ENCODE measurements at regions not wholly inside any gene's neighbourhood (a gene's known extent, or its start where the extent isn't known, plus 50 kb on each side); places are given as distances from the start of the nearest gene placed in this dataset.

DNA sequence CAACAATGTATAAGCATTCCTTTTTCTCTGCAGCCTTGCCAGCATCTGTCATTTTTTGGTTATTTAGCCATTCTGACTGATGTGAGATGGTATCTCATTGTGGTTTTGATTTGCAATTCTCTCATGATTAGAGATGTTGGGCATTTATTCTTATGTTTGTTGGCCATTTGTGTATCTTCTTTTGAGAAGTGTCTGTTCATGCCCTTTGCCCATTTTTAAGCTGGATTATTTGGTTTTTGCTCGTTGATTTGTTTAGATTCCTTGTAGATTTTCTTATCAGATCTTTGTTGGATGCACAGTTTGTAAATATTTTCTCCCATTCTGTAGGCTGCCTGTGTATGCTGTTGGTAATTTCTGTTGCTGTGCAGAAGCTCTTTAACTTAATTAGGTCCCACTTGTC is 259.6 kb upstream of the SESN3 start:
- no peak for DNase-seq (ENCODE audit: low read depth)
- no peak overlapping the region for H3K4me3 ChIP-seq (ENCODE audit: low read depth, low read length)
- TF ChIP-seq, protein P1, sequence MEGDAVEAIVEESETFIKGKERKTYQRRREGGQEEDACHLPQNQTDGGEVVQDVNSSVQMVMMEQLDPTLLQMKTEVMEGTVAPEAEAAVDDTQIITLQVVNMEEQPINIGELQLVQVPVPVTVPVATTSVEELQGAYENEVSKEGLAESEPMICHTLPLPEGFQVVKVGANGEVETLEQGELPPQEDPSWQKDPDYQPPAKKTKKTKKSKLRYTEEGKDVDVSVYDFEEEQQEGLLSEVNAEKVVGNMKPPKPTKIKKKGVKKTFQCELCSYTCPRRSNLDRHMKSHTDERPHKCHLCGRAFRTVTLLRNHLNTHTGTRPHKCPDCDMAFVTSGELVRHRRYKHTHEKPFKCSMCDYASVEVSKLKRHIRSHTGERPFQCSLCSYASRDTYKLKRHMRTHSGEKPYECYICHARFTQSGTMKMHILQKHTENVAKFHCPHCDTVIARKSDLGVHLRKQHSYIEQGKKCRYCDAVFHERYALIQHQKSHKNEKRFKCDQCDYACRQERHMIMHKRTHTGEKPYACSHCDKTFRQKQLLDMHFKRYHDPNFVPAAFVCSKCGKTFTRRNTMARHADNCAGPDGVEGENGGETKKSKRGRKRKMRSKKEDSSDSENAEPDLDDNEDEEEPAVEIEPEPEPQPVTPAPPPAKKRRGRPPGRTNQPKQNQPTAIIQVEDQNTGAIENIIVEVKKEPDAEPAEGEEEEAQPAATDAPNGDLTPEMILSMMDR (IDR thresholded peaks at IDR 0.05; ENCODE audit: control insufficient read depth, extremely low read depth, insufficient read depth): no peak

DNA sequence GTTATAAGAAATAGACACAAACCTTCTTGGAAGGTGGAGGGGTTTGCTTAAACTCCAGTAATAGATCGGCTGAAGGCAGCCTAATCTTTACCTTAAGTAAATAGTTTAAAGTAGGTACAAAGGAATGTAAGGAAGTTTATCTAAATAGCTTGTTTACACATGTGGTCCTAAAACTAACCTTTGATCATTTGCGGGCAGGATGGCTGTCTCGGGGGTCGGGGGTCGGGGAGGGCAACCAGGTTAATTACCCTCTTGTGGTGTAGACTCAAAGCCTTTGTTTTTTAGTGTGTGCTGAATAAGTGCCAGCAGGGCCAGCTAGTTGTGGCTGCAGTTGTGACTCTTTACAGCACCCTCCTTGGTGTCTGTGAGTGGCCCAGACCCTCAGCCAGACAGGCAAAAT is 256.9 kb upstream of the SESN3 start:
- no peak for DNase-seq (ENCODE audit: low read depth)
- no peak overlapping the region for H3K4me3 ChIP-seq (ENCODE audit: low read depth, low read length)
- TF ChIP-seq, protein P1 (IDR thresholded peaks at IDR 0.05; ENCODE audit: control insufficient read depth, extremely low read depth, insufficient read depth): no peak

DNA sequence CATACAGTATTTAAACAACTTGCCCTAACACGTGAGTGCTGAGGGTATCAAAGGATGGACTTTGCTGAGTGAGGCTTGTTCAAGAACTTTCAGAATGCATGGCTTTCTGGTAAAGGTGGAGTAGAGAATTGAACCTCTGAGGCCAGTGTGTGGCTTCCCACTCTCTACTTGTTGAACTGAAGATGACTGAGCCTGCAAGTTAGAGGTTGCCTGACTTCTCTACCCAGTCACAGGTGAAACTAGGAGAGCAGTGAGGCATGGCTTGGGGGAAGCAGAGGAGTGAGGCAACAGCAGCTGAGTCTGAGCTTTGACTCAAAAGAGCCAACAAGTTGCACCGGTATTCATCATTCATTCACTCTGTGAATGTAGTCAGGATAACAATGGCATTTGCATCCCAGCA is 256.4 kb upstream of the SESN3 start:
- TF ChIP-seq, protein P1 (IDR thresholded peaks at IDR 0.05; ENCODE audit: control insufficient read depth, extremely low read depth, insufficient read depth): no peak
- H3K4me3 ChIP-seq (ENCODE audit: low read depth, low read length): no peak overlapping the region
- no peak for DNase-seq (ENCODE audit: low read depth)

DNA sequence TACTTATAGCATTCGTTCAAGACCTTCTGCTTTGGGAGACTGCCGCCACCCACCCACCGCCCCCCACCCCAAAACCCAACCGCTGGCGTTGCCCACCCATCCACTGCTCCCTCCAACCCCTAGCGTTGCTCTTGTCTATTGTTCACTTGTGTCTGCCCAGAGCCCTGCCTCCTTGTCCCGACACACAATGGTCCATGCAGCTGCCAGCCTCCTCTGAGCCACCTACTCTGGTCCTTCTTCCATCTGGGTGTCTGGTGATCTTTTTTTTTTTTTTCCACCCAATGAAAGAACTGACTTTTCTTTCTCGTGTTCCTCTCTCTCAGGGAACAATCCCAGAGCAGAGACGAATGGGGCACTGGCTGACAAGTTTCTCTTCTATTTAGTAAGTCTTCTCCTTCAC is 256.0 kb upstream of the SESN3 start:
- H3K4me3 ChIP-seq (ENCODE audit: low read depth, low read length): no peak overlapping the region
- no peak for DNase-seq (ENCODE audit: low read depth)
- TF ChIP-seq, protein P1 (IDR thresholded peaks at IDR 0.05; ENCODE audit: control insufficient read depth, extremely low read depth, insufficient read depth): no peak

DNA sequence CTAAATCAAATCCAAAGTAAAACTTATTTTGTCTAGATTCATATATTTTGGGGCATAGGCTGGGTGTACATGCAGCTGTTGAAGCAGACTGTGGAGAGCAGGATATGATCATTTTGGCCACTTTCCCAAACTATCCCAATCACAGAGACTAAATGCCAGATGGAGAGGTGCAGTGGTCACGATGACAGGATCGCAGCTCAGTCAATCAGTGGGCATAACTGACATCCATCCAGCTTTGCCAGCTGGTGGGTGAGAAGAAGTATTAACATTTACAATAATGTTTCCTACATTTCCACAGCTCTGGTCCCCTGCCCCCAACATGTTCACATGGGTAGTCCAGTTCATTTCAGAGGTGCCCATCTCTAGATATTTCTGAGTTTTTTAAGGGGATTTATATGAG is 255.5 kb upstream of the SESN3 start:
- TF ChIP-seq, protein P1 (IDR thresholded peaks at IDR 0.05; ENCODE audit: control insufficient read depth, extremely low read depth, insufficient read depth): no peak
- no peak for DNase-seq (ENCODE audit: low read depth)
- H3K4me3 ChIP-seq (ENCODE audit: low read depth, low read length): no peak overlapping the region

DNA sequence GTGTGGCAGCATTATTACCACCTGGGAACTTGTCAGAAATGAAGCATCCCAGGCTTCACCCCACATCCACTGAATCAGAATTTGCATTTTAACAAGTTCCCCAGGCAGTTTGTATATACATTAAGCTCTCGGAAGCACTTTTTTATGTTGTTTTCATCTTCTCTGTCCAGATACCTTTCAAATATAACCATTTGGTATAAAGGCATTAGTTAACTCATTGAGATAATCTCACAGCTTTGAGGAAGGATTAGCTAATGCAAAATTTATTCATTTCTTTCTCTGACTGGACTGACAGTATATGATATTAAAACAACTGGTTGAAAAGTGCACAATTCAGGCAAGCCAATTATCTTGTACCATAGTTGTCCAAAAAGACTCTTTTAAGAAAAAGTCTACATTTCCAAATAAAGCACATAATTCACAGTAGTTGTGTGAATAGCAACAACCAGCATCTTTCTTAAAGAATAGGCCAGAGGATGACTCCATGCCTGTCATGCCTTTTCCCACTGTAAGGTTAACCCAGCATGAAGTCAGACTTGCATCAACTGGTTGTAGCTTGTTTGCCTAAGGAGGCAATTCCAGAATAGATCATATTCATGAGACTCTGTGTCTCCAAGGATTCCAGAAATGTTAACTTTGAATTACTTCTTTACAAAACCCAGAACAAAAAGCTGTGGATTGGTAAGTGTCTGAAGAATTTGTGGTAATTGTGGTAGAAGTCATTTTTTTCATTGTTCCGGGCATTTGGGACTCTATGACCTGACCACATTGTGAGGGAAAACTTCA is 254.3 kb upstream of the SESN3 start:
- no peak overlapping the region for H3K4me3 ChIP-seq (ENCODE audit: low read depth, low read length)
- TF ChIP-seq, protein P1 (IDR thresholded peaks at IDR 0.05; ENCODE audit: control insufficient read depth, extremely low read depth, insufficient read depth): no peak
- DNase-seq (ENCODE audit: low read depth): no peak

DNA sequence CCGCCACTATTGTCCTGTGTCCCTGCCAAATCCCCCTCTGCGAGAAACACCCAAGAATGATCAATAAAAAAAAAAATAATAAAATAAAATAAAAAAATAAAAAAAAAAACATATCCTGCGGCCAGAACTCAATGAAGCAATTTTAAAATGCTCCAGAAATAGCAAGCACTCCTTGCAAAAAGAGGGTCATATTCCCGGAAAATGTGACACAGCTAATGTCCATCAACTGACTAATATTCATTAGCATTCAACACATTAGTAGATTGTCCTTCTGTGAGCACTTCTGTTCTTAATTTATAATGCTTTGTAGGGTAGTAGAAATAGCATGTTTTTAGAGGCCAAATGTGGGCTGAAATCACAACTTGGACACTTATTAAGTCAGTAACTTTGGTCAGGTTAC is 252.3 kb upstream of the SESN3 start:
- TF ChIP-seq, protein P1 (IDR thresholded peaks at IDR 0.05; ENCODE audit: control insufficient read depth, extremely low read depth, insufficient read depth): no peak
- H3K4me3 ChIP-seq (ENCODE audit: low read depth, low read length): no peak overlapping the region
- no peak for DNase-seq (ENCODE audit: low read depth)

Data from LNCaP clone FGC (cell line).